Smooth muscle cell (in vitro differentiated cells): ENCODE measurements at regions not wholly inside any gene's neighbourhood (a gene's known extent, or its start where the extent isn't known, plus 50 kb on each side); places are given as distances from the start of the nearest gene placed in this dataset.

Source experiments
- DNase-seq: peaks from one replicate; lab custom pipeline; 2025; ENCODE audit not compliant: unreplicated experiment; lab: John Stamatoyannopoulos, UW
- H2AFZ ChIP-seq: fragments of 200-600 bp; sonication (generic); 2 replicates; pipeline ENCODE4 v1.6.0; 2016; ENCODE audit warnings: antibody characterized with exemption, low read depth, mild to moderate bottlenecking
- H3F3A ChIP-seq: fragments of 200-600 bp; sonication (generic); 2 replicates; pipeline ENCODE4 v1.6.0; 2017; ENCODE audit warnings: antibody characterized with exemption, low read depth
- H3K27ac ChIP-seq: fragments of 200-600 bp; sonication (generic); 2 replicates; pipeline ENCODE4 v1.5.1; 2016; ENCODE audit warnings: low read depth, mild to moderate bottlenecking
- H3K27me3 ChIP-seq: fragments of 200-600 bp; sonication (generic); 2 replicates; pipeline ENCODE4 v1.6.1; 2016; ENCODE audit warnings: low read depth, mild to moderate bottlenecking
- H3K36me3 ChIP-seq: fragments of 200-600 bp; sonication (generic); 2 replicates; pipeline ENCODE4 v1.5.1; 2016; ENCODE audit warnings: low read depth
- H3K4me1 ChIP-seq: fragments of 200-600 bp; sonication (generic); 2 replicates; pipeline ENCODE4 v1.5.1; 2016; ENCODE audit warnings: low read depth
- H3K4me2 ChIP-seq: fragments of 200-600 bp; sonication (generic); 2 replicates; pipeline ENCODE4 v1.6.0; 2016; ENCODE audit warnings: mild to moderate bottlenecking
- H3K4me3 ChIP-seq: fragments of 200-600 bp; sonication (generic); 2 replicates; pipeline ENCODE4 v1.5.1; 2016; ENCODE audit warnings: mild to moderate bottlenecking
- H3K79me2 ChIP-seq: fragments of 200-600 bp; sonication (generic); 2 replicates; pipeline ENCODE4 v1.6.0; 2016; ENCODE audit warnings: low read depth, mild to moderate bottlenecking
- H3K9ac ChIP-seq: fragments of 200-600 bp; sonication (generic); 2 replicates; pipeline ENCODE4 v1.6.0; 2016; ENCODE audit warnings: low read depth
- H3K9me3 ChIP-seq: fragments of 200-600 bp; sonication (generic); replicated peaks from 2 replicates; pipeline ENCODE4 v1.5.1; 2016; ENCODE audit warnings: low read depth
- H4K20me1 ChIP-seq: fragments of 200-600 bp; sonication (generic); 2 replicates; pipeline ENCODE4 v1.6.0; 2016; ENCODE audit warnings: low read depth
- WGBS: methylation state at CpG from one replicate; pipeline ENCODE4 v1.1.7; 2016; ENCODE audit warnings: low lambda C conversion rate; 5-methylcytosine and 5-hydroxymethylcytosine counted together
- TF ChIP-seq, protein P1 (sequence below): fragments of 200-600 bp; sonication (generic); IDR thresholded peaks from 2 replicates; pipeline ENCODE4 v1.5.1; 2017; ENCODE audit warnings: borderline replicate concordance, mild to moderate bottlenecking, antibody characterized with exemption; ENCODE audit not compliant: insufficient read depth, poor library complexity, severe bottlenecking

DNA sequence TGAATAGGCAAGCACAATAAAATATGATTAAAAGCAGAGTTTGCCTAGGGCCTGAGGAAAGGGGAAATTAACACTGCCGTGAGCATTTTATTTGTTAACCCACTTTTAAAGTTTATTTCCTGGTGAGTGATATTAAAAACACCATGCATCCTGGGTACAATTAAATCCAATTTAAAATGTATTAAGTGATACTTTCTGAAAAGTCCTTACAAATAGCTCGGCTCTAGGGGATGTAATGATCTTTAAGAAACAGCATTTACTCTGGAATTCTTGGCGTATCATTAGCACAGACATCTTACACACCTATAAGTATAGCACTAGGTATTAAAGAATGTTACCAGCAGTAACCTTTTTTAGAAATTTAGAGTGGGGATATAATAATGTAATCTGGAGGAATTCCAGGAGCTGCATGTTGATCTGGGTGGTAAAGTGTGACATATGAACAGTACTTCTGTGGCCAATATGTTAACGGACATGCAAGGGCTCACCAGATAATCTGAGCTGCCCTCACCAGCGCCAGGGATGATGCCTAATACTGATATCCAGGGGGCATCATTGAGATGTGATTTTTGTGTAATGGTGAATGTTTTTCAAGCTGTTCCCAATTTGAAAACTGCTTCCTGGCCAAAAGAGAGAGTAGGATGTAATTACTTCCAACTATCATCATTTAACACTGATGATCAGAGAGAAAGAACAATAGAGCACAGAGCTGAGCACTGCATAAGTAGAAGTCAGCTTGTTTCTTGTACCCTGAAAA lies 235.9 kb downstream of the DSEL start:
- Histone ChIP-seq H3K27ac (no peak overlapping the region), H3K4me1 (no peaks in the 10 kb centered on the region), H3K27me3 (no peaks in the 10 kb centered on the region), H3K9me3 (no peaks in the 10 kb centered on the region), H3K9ac (no peak overlapping the region), H3F3A (no peaks in the 10 kb centered on the region), H3K4me2 (no peak overlapping the region), H3K4me3 (no peak overlapping the region), H4K20me1 (no peaks in the 10 kb centered on the region), H3K79me2 (no peaks in the 10 kb centered on the region), H3K36me3 (no peaks in the 10 kb centered on the region), H2AFZ (no peak overlapping the region)
- 89% methylated on average over 5 of the region's 5 CpGs for WGBS
- no peak for DNase-seq
- TF ChIP-seq, protein P1, sequence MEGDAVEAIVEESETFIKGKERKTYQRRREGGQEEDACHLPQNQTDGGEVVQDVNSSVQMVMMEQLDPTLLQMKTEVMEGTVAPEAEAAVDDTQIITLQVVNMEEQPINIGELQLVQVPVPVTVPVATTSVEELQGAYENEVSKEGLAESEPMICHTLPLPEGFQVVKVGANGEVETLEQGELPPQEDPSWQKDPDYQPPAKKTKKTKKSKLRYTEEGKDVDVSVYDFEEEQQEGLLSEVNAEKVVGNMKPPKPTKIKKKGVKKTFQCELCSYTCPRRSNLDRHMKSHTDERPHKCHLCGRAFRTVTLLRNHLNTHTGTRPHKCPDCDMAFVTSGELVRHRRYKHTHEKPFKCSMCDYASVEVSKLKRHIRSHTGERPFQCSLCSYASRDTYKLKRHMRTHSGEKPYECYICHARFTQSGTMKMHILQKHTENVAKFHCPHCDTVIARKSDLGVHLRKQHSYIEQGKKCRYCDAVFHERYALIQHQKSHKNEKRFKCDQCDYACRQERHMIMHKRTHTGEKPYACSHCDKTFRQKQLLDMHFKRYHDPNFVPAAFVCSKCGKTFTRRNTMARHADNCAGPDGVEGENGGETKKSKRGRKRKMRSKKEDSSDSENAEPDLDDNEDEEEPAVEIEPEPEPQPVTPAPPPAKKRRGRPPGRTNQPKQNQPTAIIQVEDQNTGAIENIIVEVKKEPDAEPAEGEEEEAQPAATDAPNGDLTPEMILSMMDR: no peak

GRCh38 chr18:67279988-67280387 lies 236.5 kb downstream of the DSEL start:
- peak overlapping the region; percentile 57 for H2AFZ ChIP-seq
- TF ChIP-seq, protein P1: no peak
- no peaks in the 10 kb centered on the region for H3F3A ChIP-seq
- no peaks in the 10 kb centered on the region for H3K9me3 ChIP-seq
- H3K27me3 ChIP-seq: no peaks in the 10 kb centered on the region
- no peak overlapping the region for H3K4me2 ChIP-seq
- no peaks in the 10 kb centered on the region for H4K20me1 ChIP-seq
- no peak overlapping the region for H3K27ac ChIP-seq
- H3K4me1 ChIP-seq: no peaks in the 10 kb centered on the region
- no peaks in the 10 kb centered on the region for H3K36me3 ChIP-seq
- H3K9ac ChIP-seq: no peak overlapping the region
- 61% methylated on average over 3 of the region's 3 CpGs for WGBS
- DNase-seq: no peak
- no peak overlapping the region for H3K4me3 ChIP-seq
- no peaks in the 10 kb centered on the region for H3K79me2 ChIP-seq

GRCh38 chr18:67278984-67279383 lies 237.5 kb downstream of the DSEL start:
- Histone ChIP-seq H3K79me2 (no peaks in the 10 kb centered on the region), H2AFZ (peak overlapping the region; percentile 57), H3K4me2 (no peak overlapping the region), H3F3A (no peaks in the 10 kb centered on the region), H3K27ac (no peak overlapping the region), H4K20me1 (no peaks in the 10 kb centered on the region), H3K36me3 (no peaks in the 10 kb centered on the region), H3K9ac (no peak overlapping the region), H3K9me3 (no peaks in the 10 kb centered on the region), H3K4me3 (no peak overlapping the region), H3K27me3 (no peaks in the 10 kb centered on the region), H3K4me1 (no peaks in the 10 kb centered on the region)
- TF ChIP-seq, protein P1: no peak
- DNase-seq: no peak
- WGBS: 90% methylated on average over 2 of the region's 2 CpGs

- no peak overlapping the region for H3K4me2 ChIP-seq
- no peak for DNase-seq
- no peak overlapping the region for H3K9ac ChIP-seq
- H3F3A ChIP-seq: no peaks in the 10 kb centered on the region
- H3K4me1 ChIP-seq: no peaks in the 10 kb centered on the region
- no peak overlapping the region for H2AFZ ChIP-seq
- H3K36me3 ChIP-seq: no peaks in the 10 kb centered on the region
- 81% methylated on average over 4 of the region's 4 CpGs for WGBS
- no peaks in the 10 kb centered on the region for H3K79me2 ChIP-seq
- no peak overlapping the region for H3K27ac ChIP-seq
- no peaks in the 10 kb centered on the region for H3K27me3 ChIP-seq
- H3K4me3 ChIP-seq: no peak overlapping the region
- H4K20me1 ChIP-seq: no peaks in the 10 kb centered on the region
- TF ChIP-seq, protein P1: no peak
- no peaks in the 10 kb centered on the region for H3K9me3 ChIP-seq
Observed at GRCh38 chr18:67276638-67277037, 239.9 kb downstream of the DSEL start.
